Heart left ventricle (tissue), 16 donors: ENCODE measurements at regions not wholly inside any gene's neighbourhood (a gene's known extent, or its start where the extent isn't known, plus 50 kb on each side); places are given as distances from the start of the nearest gene placed in this dataset.

ENCODE experiments used
- ATAC-seq, 4 donors: fragments of 200-7000 bp; cut with Tn5 transposase; one replicate each; pipeline ENCODE4 v1.9.1; 2020 to 2022; ENCODE audit warnings: moderate library complexity in 4 of 4, mild to moderate bottlenecking in 3 of 4, moderate number of reproducible peaks in 1 of 4
- DNase-seq, 5 donors: peaks; one replicate each; pipeline ENCODE4 v3.0.0-alpha.2; 2020
- H3K27ac ChIP-seq, 12 donors: fragments of 200-600 bp; sonication (generic) in 4 of 12; one replicate each; pipeline versions ENCODE4 v1.5.0 to v1.8.0; 2016 to 2022; ENCODE audit warnings: mild to moderate bottlenecking in 2 of 12
- H3K27me3 ChIP-seq, 9 donors: fragments of 200-600 bp; sonication (generic) in 2 of 9; one replicate each; pipeline versions ENCODE4 v1.5.1 to v1.8.0; 2016 to 2022; ENCODE audit warnings: mild to moderate bottlenecking in 3 of 9
- H3K36me3 ChIP-seq, 9 donors: fragments of 200-600 bp; sonication (generic) in 2 of 9; one replicate each; pipeline versions ENCODE4 v1.5.0 to v1.8.0; 2018 to 2022; ENCODE audit warnings: mild to moderate bottlenecking in 2 of 9
- H3K4me1 ChIP-seq, 12 donors: fragments of 200-600 bp; sonication (generic) in 4 of 12; one replicate each; pipeline versions ENCODE4 v1.5.0 to v1.8.0; 2016 to 2022; ENCODE audit warnings: mild to moderate bottlenecking in 3 of 12
- H3K4me3 ChIP-seq, 12 donors: fragments of 200-600 bp; sonication (generic) in 4 of 12; one replicate each; pipeline versions ENCODE4 v1.5.0 to v1.8.0; 2017 to 2022; ENCODE audit warnings: mild to moderate bottlenecking in 9 of 12, moderate library complexity in 4 of 12
- H3K9me3 ChIP-seq, 12 donors: fragments of 200-600 bp; sonication (generic) in 4 of 12; one replicate each; pipeline versions ENCODE4 v1.5.0 to v1.8.0; 2016 to 2022; ENCODE audit warnings: mild to moderate bottlenecking in 1 of 12
- POLR2A ChIP-seq, 2 donors: fragments of 450-650 bp; IDR thresholded peaks; one replicate each; pipeline ENCODE4 v1.6.1; 2017; ENCODE audit warnings: antibody characterized with exemption in 2 of 2, mild to moderate bottlenecking in 2 of 2, moderate library complexity in 2 of 2
- WGBS, 4 donors: extraction: QIAGEN DNeasy Blood & Tissue Kit in 2 of 4; methylation state at CpG; one replicate each; pipeline versions ENCODE4 v1.1.5 to v1.1.7; 2013 to 2018; 5-methylcytosine and 5-hydroxymethylcytosine counted together
- intact Hi-C, 10 donors: fragments of 100-400 bp; cut with DNase I; formaldehyde crosslinking; loops; one replicate each; pipeline versions ENCODE4 v1.11.1 to v1.14.2; 2022
- TF ChIP-seq, protein P1 (sequence below), 12 donors: fragments of 200-600 bp; sonication (generic) in 4 of 12; IDR thresholded peaks; one replicate each; pipeline versions ENCODE4 v1.5.0 to v1.8.0; 2018 to 2022; ENCODE audit warnings: antibody characterized with exemption in 12 of 12, mild to moderate bottlenecking in 5 of 12
- donor health status: ischemic (EF 13 %, LVEDD 7.1; RV severe dilation, severe dysfunction).
- donor health status: healthy with polysubstance abuse.
- donor health status: DM: no; HTN: yes; CAD: no.
- donor health status: DM: no; HTN: no; CAD: no.
- donor health status: ischemic (EF 25% LVEDD 6.9; RV normal size, moderate dysfunction).
- donor health status: ischemic (EF 25% LVEDD 5.7; RV mildly dilated, moderate dysfunction).
- donor health status: healthy.
- donor health status: DM: yes; HTN: yes; CAD: no.
- donor health status: ischemic (EF 35%, LVEDD 5.7; RV mildly dilated, moderate dysfunction).
- donor health status: nonischemic (EF 11% LVEDD 7.7; RV severe dilation, severe dysfunction).
- donor health status: DM: yes; HTN: yes; CAD: no.
- donor health status: PGD.
- donor health status: ischemic (EF 29% LVEDD 5.4; RV normal size, mild dysfunction).
- donor health status: nonischemic (EF 23%, LVEDD 6.1; RV moderate dilation, normal function).

DNA sequence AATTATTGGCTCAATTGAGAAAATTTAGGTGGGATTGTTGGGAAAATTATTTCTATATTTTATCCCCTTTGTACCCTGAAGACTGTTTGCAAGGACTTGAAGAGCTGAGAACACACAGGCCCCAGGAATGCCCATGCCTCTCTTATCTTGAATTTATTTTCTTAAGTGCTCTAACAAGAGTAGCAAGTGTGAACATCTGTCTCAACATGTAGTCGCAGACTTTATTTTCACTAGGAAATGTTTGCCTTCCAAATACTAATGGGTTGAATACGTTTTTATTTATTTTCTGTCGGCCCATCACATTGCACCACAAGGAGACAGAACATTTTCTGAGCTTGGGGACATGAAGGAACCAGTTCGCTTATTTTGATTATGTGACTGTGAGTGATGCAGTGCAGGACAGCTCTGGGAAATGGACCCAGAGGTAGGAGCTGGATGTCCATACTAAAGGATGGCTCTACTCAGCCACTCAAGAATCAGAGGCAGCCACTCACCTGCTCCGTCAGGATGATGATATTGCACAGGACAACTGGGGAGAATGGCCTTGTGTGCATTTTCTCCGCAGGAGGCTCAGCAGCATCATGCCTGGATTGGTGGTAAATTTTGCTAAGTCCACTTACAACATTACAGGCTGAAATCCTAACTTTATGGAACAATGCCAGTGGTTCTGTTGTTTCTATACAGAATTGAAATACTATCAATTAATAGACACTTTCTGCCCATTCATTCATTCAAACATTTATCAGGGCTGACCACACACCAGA lies 332.7 kb downstream of the FGFR2 start:
- Histone ChIP-seq H3K27me3 (peaks cover 0 to 9% (median 0%) of the 10 kb centered on the region in 9 donors), H3K4me1 (no peaks in the 10 kb centered on the region), H3K9me3 (no peaks in the 10 kb centered on the region), H3K36me3 (no peaks in the 10 kb centered on the region), H3K4me3 (no peak overlapping the region), H3K27ac (no peak overlapping the region)
- DNase-seq: no peak
- intact Hi-C loops: no loop called here
- no peak for TF ChIP-seq POLR2A (IDR thresholded peaks at IDR 0.05)
- TF ChIP-seq, protein P1, sequence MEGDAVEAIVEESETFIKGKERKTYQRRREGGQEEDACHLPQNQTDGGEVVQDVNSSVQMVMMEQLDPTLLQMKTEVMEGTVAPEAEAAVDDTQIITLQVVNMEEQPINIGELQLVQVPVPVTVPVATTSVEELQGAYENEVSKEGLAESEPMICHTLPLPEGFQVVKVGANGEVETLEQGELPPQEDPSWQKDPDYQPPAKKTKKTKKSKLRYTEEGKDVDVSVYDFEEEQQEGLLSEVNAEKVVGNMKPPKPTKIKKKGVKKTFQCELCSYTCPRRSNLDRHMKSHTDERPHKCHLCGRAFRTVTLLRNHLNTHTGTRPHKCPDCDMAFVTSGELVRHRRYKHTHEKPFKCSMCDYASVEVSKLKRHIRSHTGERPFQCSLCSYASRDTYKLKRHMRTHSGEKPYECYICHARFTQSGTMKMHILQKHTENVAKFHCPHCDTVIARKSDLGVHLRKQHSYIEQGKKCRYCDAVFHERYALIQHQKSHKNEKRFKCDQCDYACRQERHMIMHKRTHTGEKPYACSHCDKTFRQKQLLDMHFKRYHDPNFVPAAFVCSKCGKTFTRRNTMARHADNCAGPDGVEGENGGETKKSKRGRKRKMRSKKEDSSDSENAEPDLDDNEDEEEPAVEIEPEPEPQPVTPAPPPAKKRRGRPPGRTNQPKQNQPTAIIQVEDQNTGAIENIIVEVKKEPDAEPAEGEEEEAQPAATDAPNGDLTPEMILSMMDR (IDR thresholded peaks at IDR 0.05): no peak
- WGBS, 4 donors: 26 to 42% (median 32%) methylated on average over 6 of the region's 6 CpGs
- no peak for ATAC-seq

DNA sequence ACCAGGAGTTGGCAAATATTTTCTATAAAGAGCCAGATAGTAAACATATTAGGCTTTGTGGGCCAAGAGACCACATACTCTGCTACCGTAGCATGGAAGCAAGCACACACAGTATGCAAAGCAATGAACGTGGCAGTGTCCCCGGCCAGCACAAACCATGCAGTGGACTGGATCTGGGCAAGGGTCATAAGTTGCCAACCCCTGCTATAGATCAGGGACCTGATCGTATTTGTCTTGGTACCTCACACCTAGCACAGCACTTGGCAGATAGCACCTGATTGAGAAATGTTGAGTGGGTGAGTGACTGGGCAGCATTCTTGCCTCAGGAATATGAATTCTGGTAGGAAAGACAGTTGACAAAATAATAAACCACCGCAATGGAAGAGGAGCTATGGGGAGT lies 331.9 kb downstream of the FGFR2 start:
- ATAC-seq: no peak
- Histone ChIP-seq H3K9me3 (no peaks in the 10 kb centered on the region), H3K27ac (no peak overlapping the region), H3K4me1 (no peaks in the 10 kb centered on the region), H3K27me3 (peaks cover 0 to 9% (median 0%) of the 10 kb centered on the region in 9 donors), H3K36me3 (no peaks in the 10 kb centered on the region), H3K4me3 (no peak overlapping the region)
- no peak for TF ChIP-seq POLR2A (IDR thresholded peaks at IDR 0.05)
- TF ChIP-seq, protein P1 (IDR thresholded peaks at IDR 0.05): no peak
- no peak for DNase-seq
- intact Hi-C loops: no loop called here
- WGBS, 4 donors: 69 to 80% (median 79%) methylated on average over 5 of the region's 5 CpGs

DNA sequence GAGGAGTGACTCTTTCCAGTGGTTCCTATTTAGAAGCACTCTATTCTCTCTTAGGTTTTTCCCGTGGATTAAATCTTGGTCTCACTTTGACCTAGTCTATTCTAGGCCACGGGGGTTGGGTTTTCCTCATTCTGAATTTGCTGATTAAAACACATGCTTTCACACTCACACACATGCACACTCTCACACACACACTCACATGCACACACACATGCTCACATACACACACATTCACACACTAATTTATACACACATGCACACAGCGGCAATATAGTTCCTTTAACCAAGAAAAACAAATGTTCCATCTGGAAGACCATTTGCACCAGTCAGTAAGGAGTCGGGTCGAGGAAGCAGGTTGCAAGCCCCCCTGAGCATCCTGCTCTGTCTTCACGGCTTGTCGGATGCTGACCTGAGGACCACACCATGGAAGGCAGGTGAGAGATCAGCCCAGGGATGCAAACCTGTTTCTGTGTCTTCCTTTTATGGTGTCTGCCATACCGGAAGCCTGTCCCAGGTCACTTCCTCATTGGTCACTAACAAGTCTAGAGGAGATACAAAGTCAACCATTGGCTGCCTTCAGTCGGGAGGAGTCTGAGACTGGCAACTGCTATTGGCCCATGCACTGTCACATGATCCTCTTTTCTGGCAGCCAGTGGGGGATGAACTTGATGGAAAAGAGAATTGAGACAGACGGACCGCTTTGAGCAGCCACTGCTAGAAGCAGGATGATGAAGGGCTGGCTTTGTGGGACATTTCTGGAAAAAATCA lies 330.8 kb downstream of the FGFR2 start:
- ATAC-seq: no peak
- no peaks in the 10 kb centered on the region for H3K36me3 ChIP-seq
- H3K4me1 ChIP-seq: no peaks in the 10 kb centered on the region
- TF ChIP-seq, protein P1 (IDR thresholded peaks at IDR 0.05): no peak
- TF ChIP-seq POLR2A (IDR thresholded peaks at IDR 0.05): no peak
- H3K27ac ChIP-seq: no peak overlapping the region
- intact Hi-C loops: no loop called here
- no peaks in the 10 kb centered on the region for H3K9me3 ChIP-seq
- H3K27me3 ChIP-seq: peaks cover 0 to 18% (median 0%) of the 10 kb centered on the region in 9 donors
- 89 to 90% (median 90%) methylated on average over 11 of the region's 11 CpGs for WGBS, 4 donors
- no peak overlapping the region for H3K4me3 ChIP-seq
- no peak for DNase-seq

- 74 to 82% (median 80%) methylated on average over 5 of the region's 5 CpGs for WGBS, 4 donors
- peaks cover 0 to 26% (median 0%) of the 10 kb centered on the region in 9 donors for H3K27me3 ChIP-seq
- TF ChIP-seq, protein P1 (IDR thresholded peaks at IDR 0.05): no peak
- TF ChIP-seq POLR2A (IDR thresholded peaks at IDR 0.05): no peak
- H3K27ac ChIP-seq: no peak overlapping the region
- ATAC-seq (no peak), DNase-seq (no peak)
- no peaks in the 10 kb centered on the region for H3K4me1 ChIP-seq
- H3K9me3 ChIP-seq: no peaks in the 10 kb centered on the region
- H3K4me3 ChIP-seq: no peak overlapping the region
- no peaks in the 10 kb centered on the region for H3K36me3 ChIP-seq
- intact Hi-C loops: no loop called here
Measured at GRCh38 chr10:121268363-121268762, 329.9 kb downstream of the FGFR2 start.
